ENCODE measurements at regions not wholly inside any gene's neighbourhood (a gene's known extent, or its start where the extent isn't known, plus 50 kb on each side); places are given as distances from the start of the nearest gene placed in this dataset.
"Not testable (repeated sequence)": the region's sequence is repeated elsewhere in the genome, so short reads cannot be mapped to it uniquely, and the experiment has no call there.

- Histone ChIP-seq H3K36me3 (no peaks in the 10 kb centered on the region), H3K9me3 (no peaks in the 10 kb centered on the region), H3K27ac (peak overlapping the region in 1 of 4 donors; percentile 2), H3K27me3 (no peaks in the 10 kb centered on the region), H3K4me1 (peaks cover 0 to 14% (median 3%) of the 10 kb centered on the region in 4 donors), H3K4me3 (no peak overlapping the region)
- no peak for DNase-seq
- TF ChIP-seq POLR2A (IDR thresholded peaks at IDR 0.05): no peak
- WGBS, 2 donors: 91 to 92% methylated on average over 14 of the region's 14 CpGs
- intact Hi-C loops (cut with DNase I): loop anchor here (5.0 kb wide), 1 partner anchor 56 kb away; no protein-coding TSS in a partner anchor
These were observed 122.9 kb downstream of the ARRDC4 start for GRCh38 chr15:98083203-98083910.

DNA sequence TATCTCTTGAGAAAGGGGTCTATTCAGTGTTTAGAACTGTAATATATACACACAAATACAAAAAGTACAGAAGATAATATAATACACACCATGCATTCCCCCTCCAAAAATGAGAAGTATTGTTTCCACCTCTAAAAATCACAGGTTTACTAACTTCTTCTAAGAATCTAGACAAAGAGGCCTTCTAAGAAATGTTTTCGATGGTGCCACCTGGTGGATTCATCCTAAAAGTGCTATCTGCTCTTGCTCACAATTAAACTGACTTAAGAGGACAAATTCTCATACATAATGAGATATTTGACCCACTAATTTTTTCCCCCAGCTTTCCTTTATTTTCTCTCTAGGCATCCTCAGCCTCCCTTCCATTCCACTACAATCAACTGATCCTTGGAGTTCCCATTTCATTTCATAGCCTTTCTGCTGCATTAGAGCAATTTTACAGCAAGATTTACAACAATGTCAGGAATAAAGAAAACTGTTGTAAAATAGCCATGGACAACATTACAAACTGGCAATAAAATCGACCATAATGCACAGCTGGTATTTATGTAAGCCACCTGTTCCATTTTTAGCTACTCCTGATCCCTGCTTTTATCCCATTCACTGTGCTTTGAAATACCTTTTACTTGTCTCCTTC is 124.6 kb downstream of the ARRDC4 start:
- TF ChIP-seq CTCF (IDR thresholded peaks at IDR 0.05): peak; percentile 51 to 69 (median 62)
- no peak for TF ChIP-seq EP300 (IDR thresholded peaks at IDR 0.05)
- TF ChIP-seq POLR2AphosphoS5 (IDR thresholded peaks at IDR 0.05): peak in 1 of 4 donors; percentile 20
- no peak for TF ChIP-seq POLR2A (IDR thresholded peaks at IDR 0.05)
- no peak for DNase-seq
- WGBS, 2 donors: 1% methylated on average over 2 of the region's 2 CpGs
- Histone ChIP-seq H3K27me3 (no peaks in the 10 kb centered on the region), H3K36me3 (no peaks in the 10 kb centered on the region), H3K4me3 (no peak overlapping the region), H3K27ac (peak overlapping the region in 1 of 4 donors; percentile 12), H3K9me3 (no peaks in the 10 kb centered on the region), H3K4me1 (peaks cover 0 to 14% (median 3%) of the 10 kb centered on the region in 4 donors)
- intact Hi-C loops (cut with DNase I): loop anchor here (1.0 to 5.0 kb wide), 3 partner anchors 92 to 176 kb away; partner anchors contain the start of gene ARRDC4

DNA sequence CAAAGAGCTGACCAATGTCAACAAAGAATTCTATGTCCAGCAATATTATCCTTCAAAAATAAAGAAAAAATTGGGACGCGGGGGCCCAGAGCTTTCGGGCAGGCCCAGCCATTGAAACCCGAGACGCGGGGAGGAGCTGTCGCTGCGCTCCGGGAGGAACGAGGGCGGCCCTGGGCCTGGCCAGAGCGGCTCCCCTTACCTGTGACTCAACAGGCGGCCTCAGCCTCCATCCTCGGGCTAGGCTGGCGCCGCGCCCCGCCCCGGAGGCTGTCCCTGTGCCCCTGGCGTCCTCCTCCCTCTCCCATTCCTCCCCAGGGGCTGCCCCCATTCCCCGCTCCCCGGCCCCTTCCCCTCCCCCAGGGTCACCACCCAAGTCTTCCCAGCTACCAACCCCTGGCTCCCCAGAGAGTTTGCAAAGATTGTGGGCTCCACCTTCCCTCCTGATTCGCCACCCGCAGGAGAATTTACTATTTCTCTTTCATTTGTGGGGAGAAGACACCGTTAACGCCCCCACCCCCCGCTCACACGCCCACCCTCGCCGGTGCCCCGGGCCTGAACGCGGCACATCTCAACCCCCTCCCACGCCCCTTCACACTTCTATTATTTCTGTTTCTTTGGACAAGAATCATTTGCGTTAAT is 127.9 kb downstream of the ARRDC4 start:
- H3K4me3 ChIP-seq, H3K27ac ChIP-seq, H3K27me3 ChIP-seq, H3K36me3 ChIP-seq, DNase-seq, H3K9me3 ChIP-seq, H3K4me1 ChIP-seq: not testable (repeated sequence)
- intact Hi-C loops (cut with DNase I): loop anchor here (5.0 kb wide), 1 partner anchor 89 kb away; no protein-coding TSS in a partner anchor
- 75 to 93% methylated on average over 27 of the region's 35 CpGs for WGBS, 2 donors

- WGBS, 2 donors: 85 to 97% methylated on average over 3 of the region's 9 CpGs
- not testable (repeated sequence) for H3K27ac ChIP-seq, H3K9me3 ChIP-seq, DNase-seq, H3K36me3 ChIP-seq, H3K4me1 ChIP-seq, H3K27me3 ChIP-seq, H3K4me3 ChIP-seq
- intact Hi-C loops (cut with DNase I): loop anchor here (5.0 kb wide), 1 partner anchor 88 kb away; no protein-coding TSS in a partner anchor
These were observed 128.8 kb downstream of the ARRDC4 start for GRCh38 chr15:98089352-98089751.

GRCh38 chr15:98097986-98098385 is 137.5 kb downstream of the ARRDC4 start:
- H3K4me1 ChIP-seq: not testable (repeated sequence)

DNA sequence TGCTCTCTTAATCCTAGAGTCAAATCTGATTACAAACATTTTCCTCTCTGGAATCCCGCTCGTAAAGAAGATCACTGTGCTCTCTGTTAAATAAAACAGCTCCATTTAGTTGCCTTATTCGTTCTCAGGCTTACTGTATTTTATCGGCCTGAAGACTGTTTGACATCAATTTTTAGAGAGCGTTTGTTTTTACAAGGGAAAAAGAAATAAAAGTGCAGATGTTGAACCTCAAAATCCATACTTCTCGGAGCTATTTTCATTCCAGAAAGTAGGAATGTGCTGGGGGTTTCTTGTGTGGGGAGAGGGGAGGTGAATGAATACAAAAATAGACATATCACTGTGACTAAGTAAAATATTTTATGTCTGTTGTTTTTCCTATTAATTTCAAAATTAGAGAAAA is 140.1 kb downstream of the ARRDC4 start:
- intact Hi-C loops (cut with DNase I); H3K4me1 ChIP-seq; H3K9me3 ChIP-seq; H3K27me3 ChIP-seq; H3K36me3 ChIP-seq; DNase-seq; H3K4me3 ChIP-seq: not testable (repeated sequence)
- WGBS, 2 donors: 71 to 86% methylated on average over 6 of the region's 6 CpGs
- peak overlapping the region in 3 of 4 donors; percentile 22 to 50 (median 35) for H3K27ac ChIP-seq

More at GRCh38 chr15:98097986-98098385, 137.5 kb downstream of the ARRDC4 start:
- H3K4me3 ChIP-seq; H3K36me3 ChIP-seq; H3K9me3 ChIP-seq; H3K27ac ChIP-seq; H3K27me3 ChIP-seq; intact Hi-C loops (cut with DNase I); DNase-seq: not testable (repeated sequence)
- 86 to 90% methylated on average over 2 of the region's 2 CpGs for WGBS, 2 donors

- intact Hi-C loops (cut with DNase I): no loop called here
- H3K4me1 ChIP-seq: peaks cover 0 to 9% (median 3%) of the 10 kb centered on the region in 4 donors
- no peak for TF ChIP-seq POLR2AphosphoS5 (IDR thresholded peaks at IDR 0.05)
- no peak for TF ChIP-seq CTCF (IDR thresholded peaks at IDR 0.05)
- no peak for TF ChIP-seq POLR2A (IDR thresholded peaks at IDR 0.05)
- TF ChIP-seq EP300 (IDR thresholded peaks at IDR 0.05): no peak
- no peaks in the 10 kb centered on the region for H3K27me3 ChIP-seq
- H3K27ac ChIP-seq: no peak overlapping the region
- WGBS, 2 donors: 92 to 94% methylated on average over 6 of the region's 6 CpGs
- H3K4me3 ChIP-seq: no peak overlapping the region
- no peaks in the 10 kb centered on the region for H3K9me3 ChIP-seq
- no peak for DNase-seq
- H3K36me3 ChIP-seq: no peaks in the 10 kb centered on the region
These were observed 143.1 kb downstream of the ARRDC4 start for GRCh38 chr15:98103570-98103969.

DNA sequence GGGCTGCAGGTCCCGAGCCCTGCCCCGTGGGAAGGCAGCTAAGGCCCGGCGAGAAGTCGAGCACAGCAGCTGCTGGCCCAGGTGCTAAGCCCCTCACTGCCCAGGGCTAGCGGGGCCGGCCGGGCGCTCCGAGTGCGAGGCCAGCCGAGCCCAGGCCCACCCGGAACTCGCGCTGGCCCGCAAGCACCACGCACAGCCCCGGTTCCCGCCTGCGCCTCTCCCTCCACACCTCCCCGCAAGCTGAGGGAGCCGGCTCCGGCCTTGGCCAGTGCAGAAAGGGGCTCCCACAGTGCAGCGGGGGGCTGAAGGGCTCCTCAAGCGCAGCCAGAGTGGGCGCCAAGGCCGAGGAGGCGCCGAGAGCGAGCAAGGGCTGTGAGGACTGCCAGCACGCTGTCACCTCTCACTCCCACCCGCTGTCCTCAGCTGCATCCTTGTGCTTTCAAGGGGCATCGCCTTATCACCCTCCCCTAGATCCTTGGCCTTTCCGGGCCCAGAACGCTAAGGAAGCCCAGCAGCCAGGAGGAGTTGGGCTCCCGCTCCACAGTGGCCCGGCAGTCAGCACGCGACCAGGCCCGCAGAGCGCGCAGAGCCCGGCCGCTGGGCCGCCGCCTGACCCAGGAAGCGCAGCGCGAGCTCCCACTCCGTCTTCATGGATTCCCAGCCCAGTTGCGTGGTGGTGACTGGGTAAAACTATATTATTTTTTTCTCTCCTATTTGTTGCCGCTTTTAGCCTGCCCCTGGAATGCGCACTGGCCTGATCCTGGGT is 144.1 kb downstream of the ARRDC4 start:
- H3K9me3 ChIP-seq; H3K27me3 ChIP-seq; H3K27ac ChIP-seq; intact Hi-C loops (cut with DNase I); DNase-seq; H3K4me1 ChIP-seq; H3K36me3 ChIP-seq; H3K4me3 ChIP-seq: not testable (repeated sequence)
- WGBS, 2 donors: 93 to 97% methylated on average over 53 of the region's 53 CpGs

- H3K9me3 ChIP-seq; intact Hi-C loops (cut with DNase I); H3K27me3 ChIP-seq; H3K4me3 ChIP-seq; DNase-seq; H3K36me3 ChIP-seq; H3K27ac ChIP-seq; H3K4me1 ChIP-seq: not testable (repeated sequence)
- WGBS, 2 donors: 74 to 83% methylated on average over 10 of the region's 10 CpGs
These were observed 146.2 kb downstream of the ARRDC4 start for GRCh38 chr15:98106615-98107194.

Measured in sigmoid colon (tissue), 6 donors.